Lower leg skin (tissue), 3 donors: ENCODE measurements at regions not wholly inside any gene's neighbourhood (a gene's known extent, or its start where the extent isn't known, plus 50 kb on each side); places are given as distances from the start of the nearest gene placed in this dataset.

Experiments
- POLR2A ChIP-seq, 2 donors: fragments of 450-650 bp; IDR thresholded peaks; one replicate each; pipeline ENCODE4 v1.6.1; 2016 to 2017; ENCODE audit warnings: antibody characterized with exemption in 2 of 2, mild to moderate bottlenecking in 1 of 2, moderate library complexity in 1 of 2
- TF ChIP-seq, protein P1 (sequence below), 3 donors: fragments of 450-650 bp; IDR thresholded peaks; one replicate each; pipeline ENCODE4 v1.5.1; 2016; ENCODE audit warnings: antibody characterized with exemption in 3 of 3, mild to moderate bottlenecking in 3 of 3, moderate library complexity in 2 of 3

- TF ChIP-seq, protein P1, sequence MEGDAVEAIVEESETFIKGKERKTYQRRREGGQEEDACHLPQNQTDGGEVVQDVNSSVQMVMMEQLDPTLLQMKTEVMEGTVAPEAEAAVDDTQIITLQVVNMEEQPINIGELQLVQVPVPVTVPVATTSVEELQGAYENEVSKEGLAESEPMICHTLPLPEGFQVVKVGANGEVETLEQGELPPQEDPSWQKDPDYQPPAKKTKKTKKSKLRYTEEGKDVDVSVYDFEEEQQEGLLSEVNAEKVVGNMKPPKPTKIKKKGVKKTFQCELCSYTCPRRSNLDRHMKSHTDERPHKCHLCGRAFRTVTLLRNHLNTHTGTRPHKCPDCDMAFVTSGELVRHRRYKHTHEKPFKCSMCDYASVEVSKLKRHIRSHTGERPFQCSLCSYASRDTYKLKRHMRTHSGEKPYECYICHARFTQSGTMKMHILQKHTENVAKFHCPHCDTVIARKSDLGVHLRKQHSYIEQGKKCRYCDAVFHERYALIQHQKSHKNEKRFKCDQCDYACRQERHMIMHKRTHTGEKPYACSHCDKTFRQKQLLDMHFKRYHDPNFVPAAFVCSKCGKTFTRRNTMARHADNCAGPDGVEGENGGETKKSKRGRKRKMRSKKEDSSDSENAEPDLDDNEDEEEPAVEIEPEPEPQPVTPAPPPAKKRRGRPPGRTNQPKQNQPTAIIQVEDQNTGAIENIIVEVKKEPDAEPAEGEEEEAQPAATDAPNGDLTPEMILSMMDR (IDR thresholded peaks at IDR 0.05), result no peak
- TF ChIP-seq POLR2A (IDR thresholded peaks at IDR 0.05), result no peak
These were observed 385.2 kb upstream of the POU3F1 start for GRCh38 chr1:38431535-38432376.
